Gastroesophageal sphincter (tissue), 3 donors: ENCODE measurements at regions not wholly inside any gene's neighbourhood (a gene's known extent, or its start where the extent isn't known, plus 50 kb on each side); places are given as distances from the start of the nearest gene placed in this dataset.

Experiments used
- POLR2AphosphoS5 ChIP-seq: sonication (generic); formaldehyde crosslinking; IDR thresholded peaks from one replicate; pipeline ENCODE4 v1.6.1; 2017; ENCODE audit warnings: antibody characterized with exemption
- TF ChIP-seq, protein P1 (sequence below), 4 experiments: fragments of 200-600 bp in 2 of 4; fragments of 450-650 bp in 2 of 4; sonication (generic) in 1 of 4; IDR thresholded peaks; one replicate each; pipeline ENCODE4 v1.5.1; 2017 to 2019; ENCODE audit warnings: antibody characterized with exemption in 4 of 4, mild to moderate bottlenecking in 2 of 4, moderate library complexity in 2 of 4

- TF ChIP-seq, protein P1, sequence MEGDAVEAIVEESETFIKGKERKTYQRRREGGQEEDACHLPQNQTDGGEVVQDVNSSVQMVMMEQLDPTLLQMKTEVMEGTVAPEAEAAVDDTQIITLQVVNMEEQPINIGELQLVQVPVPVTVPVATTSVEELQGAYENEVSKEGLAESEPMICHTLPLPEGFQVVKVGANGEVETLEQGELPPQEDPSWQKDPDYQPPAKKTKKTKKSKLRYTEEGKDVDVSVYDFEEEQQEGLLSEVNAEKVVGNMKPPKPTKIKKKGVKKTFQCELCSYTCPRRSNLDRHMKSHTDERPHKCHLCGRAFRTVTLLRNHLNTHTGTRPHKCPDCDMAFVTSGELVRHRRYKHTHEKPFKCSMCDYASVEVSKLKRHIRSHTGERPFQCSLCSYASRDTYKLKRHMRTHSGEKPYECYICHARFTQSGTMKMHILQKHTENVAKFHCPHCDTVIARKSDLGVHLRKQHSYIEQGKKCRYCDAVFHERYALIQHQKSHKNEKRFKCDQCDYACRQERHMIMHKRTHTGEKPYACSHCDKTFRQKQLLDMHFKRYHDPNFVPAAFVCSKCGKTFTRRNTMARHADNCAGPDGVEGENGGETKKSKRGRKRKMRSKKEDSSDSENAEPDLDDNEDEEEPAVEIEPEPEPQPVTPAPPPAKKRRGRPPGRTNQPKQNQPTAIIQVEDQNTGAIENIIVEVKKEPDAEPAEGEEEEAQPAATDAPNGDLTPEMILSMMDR (IDR thresholded peaks at IDR 0.05) = no peak
- TF ChIP-seq POLR2AphosphoS5 = no peak
Observed at GRCh38 chr14:83887866-83888265, 1642.1 kb upstream of the FLRT2 start.
